ENCODE measurements at regions not wholly inside any gene's neighbourhood (a gene's known extent, or its start where the extent isn't known, plus 50 kb on each side); places are given as distances from the start of the nearest gene placed in this dataset.

- H3K4me3 ChIP-seq (ENCODE audit: low read depth, low read length) = no peak overlapping the region
- no peak for TF ChIP-seq CTCF (IDR thresholded peaks at IDR 0.05; ENCODE audit: borderline replicate concordance, insufficient read depth, low read depth, low read length)
Observed at GRCh38 chr1:29489471-29489870, 253.1 kb downstream of the PTPRU start.

DNA sequence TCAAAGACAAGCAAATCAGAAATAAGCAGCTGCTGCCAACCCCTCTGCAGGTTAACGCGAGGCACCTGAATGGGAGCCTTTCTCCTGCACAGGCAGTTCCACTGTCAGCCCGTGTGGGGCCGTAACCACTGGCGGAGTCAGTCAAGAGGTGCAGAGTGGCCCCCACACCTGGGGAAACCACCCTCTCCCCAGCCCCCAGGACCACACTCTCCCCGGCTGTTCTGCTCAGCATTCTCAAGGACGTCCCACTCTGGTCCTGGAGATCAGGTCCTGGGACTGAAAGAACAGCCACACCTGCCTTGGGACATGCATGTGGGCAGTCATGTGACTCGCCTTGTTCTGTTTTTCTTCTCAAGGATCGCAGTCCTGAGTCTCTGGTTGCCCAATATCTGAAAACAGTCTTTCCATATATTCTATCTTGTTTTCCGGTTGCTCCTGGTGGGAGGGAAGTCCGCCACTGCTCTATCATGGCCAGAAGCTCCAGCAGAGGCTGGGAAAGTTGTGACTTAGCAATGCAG lies 252.5 kb downstream of the PTPRU start:
- no peak overlapping the region for H3K4me3 ChIP-seq (ENCODE audit: low read depth, low read length)
- TF ChIP-seq CTCF (IDR thresholded peaks at IDR 0.05; ENCODE audit: borderline replicate concordance, insufficient read depth, low read depth, low read length) = no peak

DNA sequence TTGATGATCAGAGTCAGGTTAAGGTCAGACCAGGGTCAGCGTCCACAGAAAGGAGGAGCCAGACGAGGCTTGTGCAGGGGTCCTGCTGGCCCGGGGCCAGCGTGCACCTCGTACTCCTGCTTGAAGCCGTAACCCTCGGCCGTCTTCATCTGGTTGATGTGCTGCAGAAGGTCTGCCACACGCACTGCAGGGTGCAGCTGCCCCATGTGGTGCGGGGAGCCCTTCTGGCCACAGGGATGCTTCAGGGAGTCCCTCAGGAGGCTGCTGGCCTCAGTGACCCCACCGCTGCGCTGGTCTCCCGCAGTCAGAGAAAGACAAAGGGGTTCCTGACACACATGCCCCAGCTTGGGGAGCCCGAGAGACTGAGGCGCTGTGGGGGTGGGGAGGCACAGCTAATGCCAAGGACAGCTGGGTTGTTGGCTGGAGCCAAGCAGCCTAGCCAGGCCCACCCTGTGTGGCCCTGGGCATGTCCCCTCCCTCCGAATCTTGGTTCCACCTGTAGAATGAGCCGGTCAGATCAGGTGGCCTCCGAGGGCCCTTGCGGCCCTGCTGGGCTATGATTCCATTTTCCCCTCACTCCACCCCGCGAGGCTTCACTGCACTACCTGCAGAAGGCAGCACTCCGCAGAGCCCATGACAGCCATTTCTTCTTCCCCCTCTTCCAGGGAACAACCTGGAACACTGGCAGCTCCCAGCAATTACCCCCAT lies 251.9 kb downstream of the PTPRU start:
- H3K4me3 ChIP-seq (ENCODE audit: low read depth, low read length) = no peak overlapping the region
- TF ChIP-seq CTCF (IDR thresholded peaks at IDR 0.05; ENCODE audit: borderline replicate concordance, insufficient read depth, low read depth, low read length) = no peak

DNA sequence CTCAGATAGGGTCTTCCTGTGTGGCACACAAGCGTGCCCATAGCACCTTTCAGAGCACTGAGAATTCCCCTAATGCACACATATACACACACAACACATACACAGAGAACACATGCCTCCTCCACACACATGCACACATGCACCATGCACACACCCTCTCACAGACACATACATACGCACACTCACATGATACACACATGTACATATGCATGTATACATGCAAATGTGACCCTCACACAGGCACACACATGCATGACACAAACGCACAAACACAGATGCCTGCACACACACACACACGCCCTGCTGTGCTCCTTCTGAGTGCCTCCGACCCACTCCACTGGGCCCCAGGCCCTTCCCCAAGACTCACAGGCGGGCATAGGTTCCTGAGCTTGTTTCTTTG lies 251.0 kb downstream of the PTPRU start:
- TF ChIP-seq CTCF (IDR thresholded peaks at IDR 0.05; ENCODE audit: borderline replicate concordance, insufficient read depth, low read depth, low read length) = no peak
- no peak overlapping the region for H3K4me3 ChIP-seq (ENCODE audit: low read depth, low read length)

- H3K4me3 ChIP-seq (ENCODE audit: low read depth, low read length) = no peak overlapping the region
- no peak for TF ChIP-seq CTCF (IDR thresholded peaks at IDR 0.05; ENCODE audit: borderline replicate concordance, insufficient read depth, low read depth, low read length)
Observed at GRCh38 chr1:29485096-29485925, 249.0 kb downstream of the PTPRU start.

DNA sequence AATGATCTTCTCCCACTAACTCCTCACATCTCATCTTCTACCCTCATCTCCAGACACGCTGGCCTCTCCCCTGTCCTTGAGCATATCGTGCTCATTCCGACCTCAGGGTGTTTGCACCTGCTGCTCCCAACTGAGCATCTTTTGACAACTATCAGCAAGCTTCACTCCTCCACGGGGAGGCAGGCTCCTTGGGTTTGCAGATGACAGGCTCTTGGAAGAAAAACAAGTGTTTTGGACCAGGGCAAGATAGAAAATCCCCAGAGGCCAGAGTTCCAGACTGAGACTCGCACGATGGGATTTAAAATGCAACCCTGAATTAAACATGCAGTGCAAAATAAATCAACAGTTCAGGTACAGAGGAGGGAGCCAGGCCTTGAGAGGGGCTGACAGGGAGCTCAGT lies 246.7 kb downstream of the PTPRU start:
- no peak overlapping the region for H3K4me3 ChIP-seq (ENCODE audit: low read depth, low read length)
- TF ChIP-seq CTCF (IDR thresholded peaks at IDR 0.05; ENCODE audit: borderline replicate concordance, insufficient read depth, low read depth, low read length) = no peak

Measured in GM12875 (cell line).